OCI-M1 (cell line): ENCODE measurements at regions not wholly inside any gene's neighbourhood (a gene's known extent, or its start where the extent isn't known, plus 50 kb on each side); places are given as distances from the start of the nearest gene placed in this dataset.
"Not testable (repeated sequence)": the region's sequence is repeated elsewhere in the genome, so short reads cannot be mapped to it uniquely, and the experiment has no call there.

Experiments
- DNase-seq: peaks from one replicate; lab custom pipeline; 2025; lab: John Stamatoyannopoulos, UW

DNA sequence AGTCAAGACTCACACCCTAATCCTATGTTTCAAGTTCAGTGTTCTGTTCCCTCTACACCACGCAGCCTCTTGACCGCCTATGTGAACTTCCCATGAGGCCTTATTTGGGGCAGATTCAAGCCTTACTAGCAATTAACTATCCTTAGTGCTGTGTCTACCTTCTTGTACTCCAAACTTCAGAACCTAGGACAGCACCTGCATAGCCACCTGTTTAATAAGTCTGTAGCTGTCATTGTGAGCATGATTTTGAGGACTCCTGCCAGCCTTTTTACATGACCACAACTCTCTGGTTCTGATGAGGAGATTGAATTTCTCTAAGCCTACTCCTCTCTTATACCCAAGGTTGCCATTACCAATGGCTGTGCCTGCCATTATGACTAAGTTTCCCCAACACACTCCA is 50.8 kb upstream of the PCSK1 start:
- DNase-seq, result peak; percentile 27

DNA sequence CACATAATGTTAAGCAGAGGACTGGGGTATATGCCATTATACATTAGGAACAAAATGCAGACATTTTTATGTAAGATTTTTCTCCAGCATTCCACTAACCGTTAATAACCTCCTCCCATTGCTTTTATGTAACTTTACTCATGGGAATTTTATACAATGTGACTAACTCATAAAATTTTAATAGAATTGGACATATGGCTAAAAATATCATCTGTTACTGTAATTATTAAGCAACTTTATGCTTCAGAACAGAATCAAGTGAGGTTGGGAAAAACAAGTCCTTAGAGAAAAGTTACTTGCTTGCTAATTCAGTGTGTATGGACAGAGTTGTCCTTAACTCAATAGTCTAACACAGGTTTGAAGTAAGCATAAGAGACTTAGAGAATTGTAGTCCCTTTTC is 54.8 kb upstream of the PCSK1 start:
- no peak for DNase-seq

GRCh38 chr5:96489532-96489931 is 56.5 kb upstream of the PCSK1 start:
- no peak for DNase-seq

DNA sequence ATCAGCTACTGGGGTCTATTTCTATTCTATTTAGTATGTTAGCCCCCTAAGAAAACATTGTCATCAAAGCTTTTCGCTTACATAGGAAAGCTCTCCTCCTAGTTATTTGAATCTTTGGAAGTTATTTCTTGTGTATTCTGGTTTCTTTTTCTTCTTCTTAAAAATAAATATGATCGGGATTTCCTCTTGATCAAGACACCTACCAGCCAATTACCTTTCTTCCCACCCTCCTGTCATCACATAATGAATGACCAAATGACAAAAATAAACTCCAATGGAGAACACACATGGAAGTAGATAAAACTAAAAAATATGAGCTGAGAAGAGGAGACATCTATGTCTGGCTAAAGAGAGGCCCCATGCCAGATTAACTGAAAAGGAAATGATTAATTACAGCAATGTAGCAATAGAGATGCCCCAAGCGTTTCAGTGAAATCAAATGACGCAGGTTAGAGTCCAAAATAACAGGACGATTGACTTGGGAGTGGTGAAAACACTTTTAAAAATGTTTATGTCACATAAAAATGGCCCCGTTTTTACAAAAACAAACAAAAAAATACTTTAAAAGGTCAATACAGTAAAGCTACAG is 59.5 kb upstream of the PCSK1 start:
- no peak for DNase-seq

- no peak for DNase-seq
Measured at GRCh38 chr5:96493219-96493790, 60.3 kb upstream of the PCSK1 start.

- DNase-seq, result not testable (repeated sequence)
Measured at GRCh38 chr5:96495412-96495811, 62.4 kb upstream of the PCSK1 start.

GRCh38 chr5:96497027-96497426 is 64.0 kb upstream of the PCSK1 start:
- not testable (repeated sequence) for DNase-seq

- DNase-seq, result no peak
Measured at GRCh38 chr5:96499753-96500345, 66.8 kb upstream of the PCSK1 start.

DNA sequence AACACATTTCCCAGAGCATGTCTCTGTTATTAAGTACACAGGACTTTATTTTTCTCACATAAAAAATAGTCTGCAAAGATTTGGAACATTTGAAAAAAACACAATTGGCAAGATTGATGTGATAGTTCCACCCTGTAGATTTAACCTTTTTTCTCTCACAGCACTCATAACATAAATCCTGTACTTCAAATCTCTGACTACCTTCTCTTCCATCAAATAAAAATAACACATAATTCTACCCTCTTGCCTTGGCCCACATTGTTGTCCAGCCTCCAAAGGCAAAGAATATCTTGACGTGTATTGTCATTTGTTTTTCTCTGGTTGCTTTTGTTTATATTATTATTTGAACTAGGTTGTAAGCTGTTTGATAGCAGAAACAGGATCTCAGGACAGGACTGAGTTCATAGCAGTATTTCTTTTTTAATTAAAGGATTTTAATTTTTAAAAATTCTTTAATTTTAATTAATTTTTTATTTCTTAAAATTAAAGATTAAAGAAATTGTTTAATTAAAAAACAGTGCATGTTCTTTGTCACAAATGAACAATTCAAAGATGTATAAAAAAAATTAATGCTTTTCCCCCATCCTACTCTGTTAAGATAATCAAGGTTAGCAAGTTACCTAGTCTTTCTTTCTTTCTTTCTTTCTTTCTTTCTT is 69.1 kb upstream of the PCSK1 start:
- DNase-seq, result no peak

GRCh38 chr5:96503501-96504236 is 70.6 kb upstream of the PCSK1 start:
- DNase-seq, result no peak

DNA sequence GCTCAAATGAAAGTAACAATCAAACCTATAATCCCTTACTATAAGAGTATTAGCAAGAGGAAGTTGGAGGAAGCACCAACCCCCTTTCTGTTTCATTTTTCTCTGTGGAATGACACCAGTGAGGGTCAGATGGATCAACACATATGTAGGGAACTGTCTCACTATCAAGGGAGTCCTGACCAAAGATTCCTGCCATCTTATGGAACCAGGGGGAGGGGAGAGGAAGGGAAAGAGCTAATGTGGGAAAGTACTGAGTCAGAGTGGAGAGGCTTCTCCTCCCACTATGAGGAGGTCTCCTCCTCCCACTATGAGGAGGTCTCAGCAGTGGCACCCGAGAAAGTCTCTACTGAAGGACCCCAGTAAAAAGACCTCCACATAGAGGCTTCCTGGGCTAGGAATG is 73.3 kb upstream of the PCSK1 start:
- no peak for DNase-seq

DNA sequence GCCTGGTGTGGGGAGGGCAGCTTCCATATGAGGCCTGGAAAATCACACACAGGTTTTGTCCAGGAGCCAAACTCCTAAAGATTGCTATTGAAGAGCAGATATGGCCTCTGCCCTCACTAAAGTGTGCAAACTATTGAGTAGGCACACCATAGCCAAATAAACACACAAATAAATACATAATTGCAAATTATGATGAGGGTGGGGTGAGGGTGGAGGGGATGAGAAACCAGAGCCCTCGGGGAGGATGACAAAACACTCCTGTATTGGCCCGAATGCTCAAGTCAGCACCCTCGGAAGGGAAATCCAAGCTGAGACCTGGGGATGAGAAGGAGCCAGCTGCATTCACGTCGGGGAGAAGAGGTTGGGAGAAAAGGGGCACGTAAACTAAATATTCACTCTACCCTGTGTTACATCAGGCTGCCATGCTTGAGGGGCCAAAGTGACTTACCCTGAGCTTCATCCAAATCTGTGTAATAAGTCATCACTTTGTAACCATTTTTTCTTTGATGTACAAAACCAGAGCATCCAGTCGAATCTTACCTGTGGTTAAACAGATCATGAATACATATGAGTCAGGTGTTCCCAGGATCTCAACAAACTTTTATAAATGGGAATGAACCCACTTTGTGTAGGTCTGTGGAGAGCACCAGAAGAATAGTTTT is 73.9 kb upstream of the PCSK1 start:
- DNase-seq, result no peak

DNA sequence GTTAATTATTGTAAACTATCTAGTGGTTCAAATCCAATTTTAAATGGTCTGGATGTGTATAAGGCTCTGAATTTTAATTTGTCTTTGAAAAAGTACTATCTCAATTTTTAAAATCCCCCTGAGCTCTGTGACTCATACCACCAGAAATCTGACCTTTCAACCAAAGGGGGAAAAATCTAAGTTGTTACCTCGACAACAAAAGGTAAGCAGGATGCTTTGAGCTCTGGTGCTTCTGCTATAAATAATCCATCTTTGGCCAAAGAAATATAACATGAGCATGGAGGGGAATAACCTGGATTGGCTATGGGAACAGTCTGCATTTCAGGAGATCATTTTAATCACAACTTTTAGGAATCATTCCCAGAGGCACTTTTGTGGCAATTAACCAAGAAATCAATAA is 76.3 kb upstream of the PCSK1 start:
- DNase-seq, result no peak

DNA sequence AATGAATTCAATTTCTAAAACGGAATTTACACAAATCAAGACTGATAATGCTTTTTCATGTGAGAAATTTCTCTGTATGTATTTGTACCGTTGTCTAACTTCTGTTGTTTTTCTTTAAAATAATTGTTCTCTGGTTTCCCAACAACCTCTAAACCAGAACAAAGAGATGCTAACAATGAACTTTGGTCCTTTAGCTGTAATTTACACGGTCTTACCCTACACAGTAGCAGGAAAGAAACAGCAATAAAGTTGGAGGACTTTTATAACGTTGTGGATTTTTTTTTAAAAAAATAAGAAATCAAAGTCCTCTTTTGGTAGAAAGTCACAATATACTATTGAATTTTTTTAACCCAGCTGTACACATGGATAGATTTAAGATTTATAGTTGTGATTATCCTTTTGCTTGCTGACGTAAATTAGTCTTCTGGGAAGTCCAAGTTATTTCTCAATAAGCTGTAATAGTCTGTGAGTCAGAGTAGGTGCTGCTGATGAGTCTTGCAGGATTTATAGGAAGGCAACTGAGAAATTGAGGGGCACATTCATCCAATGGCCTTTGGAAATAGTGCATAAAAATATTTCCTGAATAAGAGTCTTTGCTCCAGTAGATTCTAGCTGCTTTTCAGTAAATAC is 76.8 kb upstream of the PCSK1 start:
- DNase-seq, result no peak

DNA sequence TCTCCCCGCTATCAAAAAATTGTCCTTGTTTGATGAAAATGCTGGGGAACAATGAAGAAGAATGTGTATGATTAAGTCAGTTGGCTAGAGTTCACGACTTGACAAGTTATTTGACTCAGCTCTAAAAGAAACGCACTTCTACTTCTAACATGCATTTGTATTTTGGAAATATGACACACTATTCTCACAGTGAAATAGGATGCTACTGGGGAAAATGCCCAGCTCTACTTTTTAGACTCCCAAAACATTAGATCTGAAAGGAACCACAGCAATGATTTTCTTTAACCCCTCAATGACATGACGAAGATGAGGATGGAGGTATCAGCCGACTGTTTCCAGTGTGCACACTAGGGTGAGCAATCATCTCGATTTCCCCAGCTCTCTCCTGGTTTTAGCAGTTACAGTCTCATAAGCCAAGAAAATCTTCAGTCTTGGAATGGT is 83.6 kb upstream of the PCSK1 start:
- DNase-seq, result no peak

GRCh38 chr5:96517295-96517694 is 84.2 kb upstream of the PCSK1 start:
- no peak for DNase-seq

GRCh38 chr5:96520345-96520744 is 87.3 kb upstream of the PCSK1 start:
- no peak for DNase-seq

DNA sequence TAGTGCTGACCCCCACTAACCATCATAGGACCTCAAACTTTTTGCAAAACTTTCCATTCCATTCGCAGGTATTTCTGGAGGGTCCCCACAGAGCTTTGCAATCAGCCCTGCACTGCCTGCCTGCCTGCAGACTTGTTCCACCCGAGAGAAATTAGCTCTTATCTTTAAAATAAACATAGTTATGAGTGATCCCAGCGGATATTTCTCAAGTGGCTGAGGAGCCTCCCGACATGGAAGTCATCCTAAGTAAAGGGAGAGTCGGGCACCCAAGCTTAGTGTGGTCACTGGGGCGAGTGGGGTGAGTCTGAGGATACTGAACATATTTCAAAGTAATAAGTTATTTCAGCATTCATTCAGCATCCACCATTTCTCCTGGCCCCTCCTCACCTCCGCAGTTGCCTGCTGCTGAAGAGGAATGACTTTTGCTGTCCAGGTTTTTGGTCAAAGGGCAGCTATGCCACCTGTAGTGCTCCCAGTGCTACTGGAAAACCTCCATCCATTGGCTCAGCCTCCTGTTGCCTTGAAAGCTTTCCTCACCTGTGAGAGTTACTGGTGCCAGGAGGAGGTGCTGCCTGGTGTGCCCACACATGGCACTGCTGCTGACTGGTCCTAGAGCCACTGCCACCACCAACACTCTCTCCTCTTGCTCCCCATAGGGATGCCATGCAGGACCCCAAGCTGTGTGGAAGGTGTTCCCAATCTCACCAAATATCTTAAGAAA is 89.7 kb upstream of the PCSK1 start:
- DNase-seq, result no peak

- no peak for DNase-seq
Measured at GRCh38 chr5:96527768-96528661, 95.0 kb upstream of the PCSK1 start.
